Astrocyte of the cerebellum (primary cell): ENCODE measurements at regions not wholly inside any gene's neighbourhood (a gene's known extent, or its start where the extent isn't known, plus 50 kb on each side); places are given as distances from the start of the nearest gene placed in this dataset.

Source experiments
- DNase-seq: peaks from one replicate; pipeline ENCODE4 v3.0.0-alpha.2; 2011; ENCODE audit warnings: low read depth
- H3K4me3 ChIP-seq: 2 replicates; pipeline ENCODE4 v1.5.1; 2011; ENCODE audit warnings: mild to moderate bottlenecking, low read depth, low read length, moderate library complexity
- CTCF ChIP-seq: IDR thresholded peaks from 2 replicates; pipeline ENCODE4 v1.5.1; 2012; ENCODE audit warnings: low read length, low read depth, moderate library complexity, mild to moderate bottlenecking; ENCODE audit errors: missing control alignments
- in situ Hi-C: cut with HindIII; loops from 2 replicates; pipeline ENCODE4 v1.10.0; 2017; ENCODE audit warnings: low sequenced_read_pairs

GRCh38 chr11:69921128-69922014, 102.2 kb upstream of the FGF3 start:
- no peak for TF ChIP-seq CTCF
- no peak for DNase-seq
- no peak overlapping the region for H3K4me3 ChIP-seq
- in situ Hi-C loops: loop anchor here (5.0 kb wide), 2 partner anchors 66 to 261 kb away; no protein-coding TSS in a partner anchor

- TF ChIP-seq CTCF: no peak
- DNase-seq: no peak
- in situ Hi-C loops: loop anchor here (5.0 kb wide), 2 partner anchors 65 to 260 kb away; no protein-coding TSS in a partner anchor
- no peak overlapping the region for H3K4me3 ChIP-seq
Observed at GRCh38 chr11:69922015-69922595, 102.9 kb upstream of the FGF3 start.

- in situ Hi-C loops: loop anchor here (5.0 kb wide), 2 partner anchors 65 to 260 kb away; no protein-coding TSS in a partner anchor
- no peak overlapping the region for H3K4me3 ChIP-seq
- TF ChIP-seq CTCF: no peak
- DNase-seq: no peak
Observed at GRCh38 chr11:69922596-69923111, 103.4 kb upstream of the FGF3 start.

- TF ChIP-seq CTCF: no peak
- no peak for DNase-seq
- in situ Hi-C loops: loop anchor here (5.0 kb wide), 2 partner anchors 64 to 259 kb away; no protein-coding TSS in a partner anchor
- H3K4me3 ChIP-seq: no peak overlapping the region
Observed at GRCh38 chr11:69923196-69923595, 104.0 kb upstream of the FGF3 start.

- TF ChIP-seq CTCF: no peak
- DNase-seq: no peak
- in situ Hi-C loops: loop anchor here (5.0 kb wide), 2 partner anchors 64 to 259 kb away; no protein-coding TSS in a partner anchor
- no peak overlapping the region for H3K4me3 ChIP-seq
Observed at GRCh38 chr11:69923641-69924307, 104.6 kb upstream of the FGF3 start.
